T-helper 2 cell treated with Interferon-gamma antibody and Interleukin-4, amounts not matched to agents 5 μg/mL and 100 μg/mL, for 36 hours (primary cell): ENCODE measurements at regions not wholly inside any gene's neighbourhood (a gene's known extent, or its start where the extent isn't known, plus 50 kb on each side); places are given as distances from the start of the nearest gene placed in this dataset.

Experiments used
- DNase-seq: peaks from one replicate; pipeline ENCODE4 v3.0.0; 2021; ENCODE audit warnings: low spot score
- H3K27ac Mint-ChIP-seq: one replicate; pipeline ENCODE4 v1.8.0; 2021; ENCODE audit warnings: mild to moderate bottlenecking, mixed read lengths
- H3K27me3 Mint-ChIP-seq: one replicate; pipeline ENCODE4 v1.8.0; 2021; ENCODE audit warnings: low read depth, mixed read lengths
- H3K36me3 Mint-ChIP-seq: one replicate; pipeline ENCODE4 v1.8.0; 2021; ENCODE audit warnings: low read depth, mixed read lengths
- H3K4me1 Mint-ChIP-seq: one replicate; pipeline ENCODE4 v1.8.0; 2021; ENCODE audit warnings: low read depth, mixed read lengths
- H3K4me3 Mint-ChIP-seq: one replicate; pipeline ENCODE4 v1.8.0; 2022; ENCODE audit warnings: mild to moderate bottlenecking, moderate library complexity, mixed read lengths
- H3K9me3 Mint-ChIP-seq: one replicate; pipeline ENCODE4 v1.8.0; 2021; ENCODE audit warnings: mixed read lengths

GRCh38 chr3:103614719-103615118, 1179.9 kb downstream of the ZPLD1 start:
- Mint-ChIP-seq H3K4me3 (no peak overlapping the region), H3K27me3 (no peaks in the 10 kb centered on the region), H3K27ac (no peak overlapping the region), H3K9me3 (no peaks in the 10 kb centered on the region), H3K36me3 (no peaks in the 10 kb centered on the region), H3K4me1 (no peaks in the 10 kb centered on the region)
- no peak for DNase-seq

GRCh38 chr3:103617961-103618360, 1183.1 kb downstream of the ZPLD1 start:
- Mint-ChIP-seq H3K9me3 (peaks cover 6% of the 10 kb centered on the region), H3K36me3 (no peaks in the 10 kb centered on the region), H3K4me3 (no peak overlapping the region), H3K27ac (no peak overlapping the region), H3K4me1 (no peaks in the 10 kb centered on the region), H3K27me3 (no peaks in the 10 kb centered on the region)
- DNase-seq: no peak

- Mint-ChIP-seq H3K27me3 (no peaks in the 10 kb centered on the region), H3K27ac (no peak overlapping the region), H3K4me3 (no peak overlapping the region), H3K9me3 (peaks cover 6% of the 10 kb centered on the region), H3K4me1 (no peaks in the 10 kb centered on the region), H3K36me3 (no peaks in the 10 kb centered on the region)
- no peak for DNase-seq
These were observed 1189.5 kb downstream of the ZPLD1 start for GRCh38 chr3:103624271-103624670.

GRCh38 chr3:103629391-103629790, 1194.6 kb downstream of the ZPLD1 start:
- peaks cover 22% of the 10 kb centered on the region for H3K9me3 Mint-ChIP-seq
- H3K27me3 Mint-ChIP-seq: no peaks in the 10 kb centered on the region
- no peaks in the 10 kb centered on the region for H3K36me3 Mint-ChIP-seq
- no peak for DNase-seq
- no peak overlapping the region for H3K4me3 Mint-ChIP-seq
- no peak overlapping the region for H3K27ac Mint-ChIP-seq
- no peaks in the 10 kb centered on the region for H3K4me1 Mint-ChIP-seq

- Mint-ChIP-seq H3K27me3 (no peaks in the 10 kb centered on the region), H3K9me3 (no peaks in the 10 kb centered on the region), H3K27ac (no peak overlapping the region), H3K4me1 (no peaks in the 10 kb centered on the region), H3K36me3 (no peaks in the 10 kb centered on the region), H3K4me3 (no peak overlapping the region)
- DNase-seq: no peak
These were observed 1209.6 kb downstream of the ZPLD1 start for GRCh38 chr3:103644450-103644849.

- Mint-ChIP-seq H3K4me1 (no peaks in the 10 kb centered on the region), H3K27ac (no peak overlapping the region), H3K4me3 (no peak overlapping the region), H3K36me3 (no peaks in the 10 kb centered on the region), H3K27me3 (no peaks in the 10 kb centered on the region), H3K9me3 (no peaks in the 10 kb centered on the region)
- DNase-seq: no peak
These were observed 1219.2 kb downstream of the ZPLD1 start for GRCh38 chr3:103653996-103654395.

- Mint-ChIP-seq H3K4me3 (no peak overlapping the region), H3K27ac (no peak overlapping the region), H3K27me3 (no peaks in the 10 kb centered on the region), H3K4me1 (no peaks in the 10 kb centered on the region), H3K36me3 (no peaks in the 10 kb centered on the region), H3K9me3 (no peaks in the 10 kb centered on the region)
- DNase-seq: no peak
These were observed 1222.9 kb downstream of the ZPLD1 start for GRCh38 chr3:103657756-103658155.

- Mint-ChIP-seq H3K27me3 (no peaks in the 10 kb centered on the region), H3K9me3 (peaks cover 4% of the 10 kb centered on the region), H3K4me1 (no peaks in the 10 kb centered on the region), H3K36me3 (no peaks in the 10 kb centered on the region), H3K4me3 (no peak overlapping the region), H3K27ac (no peak overlapping the region)
- DNase-seq: no peak
These were observed 1226.0 kb downstream of the ZPLD1 start for GRCh38 chr3:103660810-103661209.

GRCh38 chr3:103662591-103662990, 1227.8 kb downstream of the ZPLD1 start:
- no peak overlapping the region for H3K4me3 Mint-ChIP-seq
- no peaks in the 10 kb centered on the region for H3K36me3 Mint-ChIP-seq
- H3K27ac Mint-ChIP-seq: no peak overlapping the region
- no peaks in the 10 kb centered on the region for H3K4me1 Mint-ChIP-seq
- no peak for DNase-seq
- H3K9me3 Mint-ChIP-seq: peaks cover 4% of the 10 kb centered on the region
- H3K27me3 Mint-ChIP-seq: no peaks in the 10 kb centered on the region

GRCh38 chr3:103672346-103672745, 1237.5 kb downstream of the ZPLD1 start:
- Mint-ChIP-seq H3K27me3 (no peaks in the 10 kb centered on the region), H3K9me3 (no peaks in the 10 kb centered on the region), H3K27ac (no peak overlapping the region), H3K4me1 (no peaks in the 10 kb centered on the region), H3K36me3 (no peaks in the 10 kb centered on the region), H3K4me3 (no peak overlapping the region)
- no peak for DNase-seq

GRCh38 chr3:103684904-103685303, 1250.1 kb downstream of the ZPLD1 start:
- peaks cover 10% of the 10 kb centered on the region for H3K9me3 Mint-ChIP-seq
- DNase-seq: no peak
- H3K27me3 Mint-ChIP-seq: no peaks in the 10 kb centered on the region
- H3K27ac Mint-ChIP-seq: no peak overlapping the region
- no peaks in the 10 kb centered on the region for H3K4me1 Mint-ChIP-seq
- no peaks in the 10 kb centered on the region for H3K36me3 Mint-ChIP-seq
- H3K4me3 Mint-ChIP-seq: no peak overlapping the region

- no peak for DNase-seq
- H3K27me3 Mint-ChIP-seq: no peaks in the 10 kb centered on the region
- H3K4me1 Mint-ChIP-seq: no peaks in the 10 kb centered on the region
- no peaks in the 10 kb centered on the region for H3K36me3 Mint-ChIP-seq
- no peak overlapping the region for H3K4me3 Mint-ChIP-seq
- no peak overlapping the region for H3K27ac Mint-ChIP-seq
- peaks cover 13% of the 10 kb centered on the region for H3K9me3 Mint-ChIP-seq
These were observed 1251.1 kb downstream of the ZPLD1 start for GRCh38 chr3:103685939-103686338.

GRCh38 chr3:103690536-103690935, 1255.7 kb downstream of the ZPLD1 start:
- DNase-seq: no peak
- Mint-ChIP-seq H3K4me3 (no peak overlapping the region), H3K36me3 (no peaks in the 10 kb centered on the region), H3K9me3 (peaks cover 28% of the 10 kb centered on the region), H3K27me3 (no peaks in the 10 kb centered on the region), H3K4me1 (no peaks in the 10 kb centered on the region), H3K27ac (no peak overlapping the region)

GRCh38 chr3:103693831-103694230, 1259.0 kb downstream of the ZPLD1 start:
- H3K4me1 Mint-ChIP-seq: no peaks in the 10 kb centered on the region
- H3K27ac Mint-ChIP-seq: no peak overlapping the region
- DNase-seq: no peak
- no peaks in the 10 kb centered on the region for H3K27me3 Mint-ChIP-seq
- H3K9me3 Mint-ChIP-seq: peaks cover 28% of the 10 kb centered on the region
- no peak overlapping the region for H3K4me3 Mint-ChIP-seq
- H3K36me3 Mint-ChIP-seq: no peaks in the 10 kb centered on the region

GRCh38 chr3:103698646-103699045, 1263.8 kb downstream of the ZPLD1 start:
- no peaks in the 10 kb centered on the region for H3K9me3 Mint-ChIP-seq
- H3K27ac Mint-ChIP-seq: no peak overlapping the region
- no peak overlapping the region for H3K4me3 Mint-ChIP-seq
- H3K27me3 Mint-ChIP-seq: no peaks in the 10 kb centered on the region
- no peaks in the 10 kb centered on the region for H3K36me3 Mint-ChIP-seq
- H3K4me1 Mint-ChIP-seq: no peaks in the 10 kb centered on the region
- no peak for DNase-seq
